CD4-positive, alpha-beta T cell treated with Interferon gamma for 1 hour (primary cell): ENCODE measurements at regions not wholly inside any gene's neighbourhood (a gene's known extent, or its start where the extent isn't known, plus 50 kb on each side); places are given as distances from the start of the nearest gene placed in this dataset.

Experiments used
- DNase-seq: peaks from one replicate; pipeline ENCODE4 v3.0.0-alpha.2; 2020

DNA sequence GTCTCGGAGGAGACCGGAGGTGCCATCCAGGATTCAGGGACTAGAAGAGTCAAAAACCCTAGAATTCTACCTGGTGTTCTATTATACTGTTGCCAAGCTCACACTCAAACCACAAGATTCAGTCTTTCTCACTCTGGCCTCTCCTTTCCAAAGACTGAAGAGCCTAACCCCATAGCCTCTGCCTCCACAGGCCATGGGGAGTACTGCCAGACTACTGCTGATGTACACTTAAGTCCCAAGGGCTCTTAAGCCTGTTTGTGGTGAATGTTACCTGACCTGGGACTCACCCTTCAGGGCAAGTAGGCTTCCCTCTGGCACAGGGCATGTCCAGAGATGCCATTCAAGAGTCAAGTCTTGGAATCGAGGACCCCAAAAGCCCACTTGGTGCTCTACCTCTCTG, 58.9 kb upstream of the IRS4 start:
- no peak for DNase-seq
